Stomach (tissue), 8 donors: ENCODE measurements at regions not wholly inside any gene's neighbourhood (a gene's known extent, or its start where the extent isn't known, plus 50 kb on each side); places are given as distances from the start of the nearest gene placed in this dataset.

ENCODE experiments used
- DNase-seq, 2 donors: peaks; one replicate each; pipeline versions ENCODE4 v3.0.0 to v3.0.0-alpha.2; 2013 to 2019
- H3K27ac ChIP-seq, 5 donors: fragments of 200-600 bp in 4 of 5; sonication (generic) in 4 of 5; one replicate each; pipeline ENCODE4 v1.5.1; 2013 to 2019; ENCODE audit warnings: mild to moderate bottlenecking in 1 of 5, moderate library complexity in 1 of 5
- H3K27me3 ChIP-seq, 3 donors: fragments of 200-600 bp; sonication (generic); one replicate each; pipeline ENCODE4 v1.5.1; 2017 to 2019; ENCODE audit warnings: mixed run types in 1 of 3
- H3K36me3 ChIP-seq, 4 donors: fragments of 200-600 bp; sonication (generic); 1 replicate in 3 of 4; 2 replicates in 1 of 4; pipeline ENCODE4 v1.5.1; 2016 to 2019
- H3K4me1 ChIP-seq, 4 donors: fragments of 200-600 bp; sonication (generic); one replicate each; pipeline ENCODE4 v1.5.1; 2016 to 2019
- H3K4me3 ChIP-seq, 4 donors: fragments of 200-600 bp; sonication (generic) in 3 of 4; one replicate each; pipeline ENCODE4 v1.5.1; 2016 to 2019; ENCODE audit warnings: mild to moderate bottlenecking in 1 of 4
- H3K9me3 ChIP-seq, 4 donors: fragments of 200-600 bp; sonication (generic); one replicate each; pipeline ENCODE4 v1.5.1; 2016 to 2019
- EP300 ChIP-seq: sonication (generic); formaldehyde crosslinking; IDR thresholded peaks from one replicate; pipeline ENCODE4 v1.6.1; 2017; ENCODE audit warnings: antibody characterized with exemption
- POLR2A ChIP-seq, 4 donors: fragments of 450-650 bp; IDR thresholded peaks; one replicate each; pipeline ENCODE4 v1.6.1; 2016; ENCODE audit warnings: antibody characterized with exemption in 4 of 4, control low read depth in 2 of 4, mild to moderate bottlenecking in 1 of 4, moderate library complexity in 1 of 4
- POLR2AphosphoS5 ChIP-seq, 3 donors: sonication (generic); formaldehyde crosslinking; IDR thresholded peaks; one replicate each; pipeline ENCODE4 v1.6.1; 2016; ENCODE audit warnings: antibody characterized with exemption in 3 of 3
- WGBS, 5 donors: extraction: QIAGEN DNeasy Blood & Tissue Kit in 3 of 5; methylation state at CpG; one replicate each; pipeline versions ENCODE4 v1.1.5 to v1.1.7; 2013 to 2018; 5-methylcytosine and 5-hydroxymethylcytosine counted together
- intact Hi-C: fragments of 100-400 bp; cut with DNase I; formaldehyde crosslinking; loops from one replicate; pipeline ENCODE4 v1.15.1; 2023; ENCODE audit warnings: low total_unique reads
- TF ChIP-seq, protein P1 (sequence below), 7 experiments: fragments of 450-650 bp in 4 of 7; fragments of 200-600 bp in 3 of 7; sonication (generic) in 3 of 7; IDR thresholded peaks; one replicate each; pipeline ENCODE4 v1.5.1; 2016 to 2019; ENCODE audit warnings: antibody characterized with exemption in 7 of 7, control low read depth in 2 of 7, mild to moderate bottlenecking in 1 of 7
- donor health status: healthy with polysubstance abuse.
- donor health status: Bipolar disorder and iron deficiency.
- donor health status: healthy.

DNA sequence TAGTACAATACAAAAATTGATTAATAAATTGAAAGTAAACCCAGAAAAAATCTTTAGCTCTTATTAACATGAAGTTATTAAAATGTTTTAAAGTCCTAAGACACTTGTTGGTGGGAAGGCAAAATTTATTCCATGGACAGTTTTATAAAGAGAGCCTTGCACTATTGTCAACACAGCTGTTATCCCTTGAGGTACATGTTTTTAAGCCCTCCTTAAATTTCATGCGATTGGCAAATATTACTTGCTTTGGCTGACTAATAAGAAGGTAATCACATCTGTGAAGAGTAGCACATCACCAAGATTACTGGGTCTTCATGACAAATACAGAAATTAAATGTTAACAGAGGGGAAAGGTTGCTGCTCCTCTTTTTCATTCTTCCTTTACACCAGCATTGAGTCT is 611.1 kb downstream of the BRINP3 start:
- Histone ChIP-seq H3K36me3 (no peaks in the 10 kb centered on the region), H3K4me1 (no peaks in the 10 kb centered on the region), H3K27ac (no peak overlapping the region), H3K4me3 (no peak overlapping the region), H3K9me3 (no peaks in the 10 kb centered on the region), H3K27me3 (no peaks in the 10 kb centered on the region)
- no peak for TF ChIP-seq POLR2A (IDR thresholded peaks at IDR 0.05)
- TF ChIP-seq, protein P1, sequence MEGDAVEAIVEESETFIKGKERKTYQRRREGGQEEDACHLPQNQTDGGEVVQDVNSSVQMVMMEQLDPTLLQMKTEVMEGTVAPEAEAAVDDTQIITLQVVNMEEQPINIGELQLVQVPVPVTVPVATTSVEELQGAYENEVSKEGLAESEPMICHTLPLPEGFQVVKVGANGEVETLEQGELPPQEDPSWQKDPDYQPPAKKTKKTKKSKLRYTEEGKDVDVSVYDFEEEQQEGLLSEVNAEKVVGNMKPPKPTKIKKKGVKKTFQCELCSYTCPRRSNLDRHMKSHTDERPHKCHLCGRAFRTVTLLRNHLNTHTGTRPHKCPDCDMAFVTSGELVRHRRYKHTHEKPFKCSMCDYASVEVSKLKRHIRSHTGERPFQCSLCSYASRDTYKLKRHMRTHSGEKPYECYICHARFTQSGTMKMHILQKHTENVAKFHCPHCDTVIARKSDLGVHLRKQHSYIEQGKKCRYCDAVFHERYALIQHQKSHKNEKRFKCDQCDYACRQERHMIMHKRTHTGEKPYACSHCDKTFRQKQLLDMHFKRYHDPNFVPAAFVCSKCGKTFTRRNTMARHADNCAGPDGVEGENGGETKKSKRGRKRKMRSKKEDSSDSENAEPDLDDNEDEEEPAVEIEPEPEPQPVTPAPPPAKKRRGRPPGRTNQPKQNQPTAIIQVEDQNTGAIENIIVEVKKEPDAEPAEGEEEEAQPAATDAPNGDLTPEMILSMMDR (IDR thresholded peaks at IDR 0.05): no peak
- no peak for TF ChIP-seq EP300
- no peak for TF ChIP-seq POLR2AphosphoS5 (IDR thresholded peaks at IDR 0.05)
- intact Hi-C loops: no loop called here
- WGBS, 5 donors: 77 to 89% (median 80%) methylated on average over 1 of the region's 1 CpG
- no peak for DNase-seq

DNA sequence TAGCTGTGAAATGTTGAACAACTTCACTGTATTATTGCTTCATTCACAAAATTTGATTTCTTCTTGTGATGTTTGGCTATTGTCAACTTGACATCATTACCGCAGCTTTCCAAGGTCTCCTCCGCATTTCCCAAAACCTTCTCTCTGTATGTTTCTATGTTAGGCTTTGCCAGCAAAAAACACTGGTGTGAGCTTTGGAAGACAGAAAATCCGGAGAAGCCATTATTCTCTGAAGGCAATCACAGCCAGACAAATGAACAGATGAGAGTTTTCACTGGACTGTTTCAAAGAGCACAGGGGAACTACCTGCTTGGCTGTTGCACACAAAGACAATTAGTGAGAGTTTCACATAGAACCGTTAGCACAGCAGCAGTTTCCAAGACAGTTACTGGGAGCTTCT is 609.6 kb downstream of the BRINP3 start:
- Histone ChIP-seq H3K36me3 (no peaks in the 10 kb centered on the region), H3K27me3 (no peaks in the 10 kb centered on the region), H3K27ac (no peak overlapping the region), H3K4me3 (no peak overlapping the region), H3K9me3 (no peaks in the 10 kb centered on the region), H3K4me1 (no peaks in the 10 kb centered on the region)
- TF ChIP-seq EP300: no peak
- intact Hi-C loops: no loop called here
- peak in 1 of 2 donors; percentile 19 for DNase-seq
- 58 to 65% (median 60%) methylated on average over 4 of the region's 4 CpGs for WGBS, 5 donors

GRCh38 chr1:189874715-189875435 is 602.8 kb downstream of the BRINP3 start:
- no peak overlapping the region for H3K4me3 ChIP-seq
- H3K4me1 ChIP-seq: no peaks in the 10 kb centered on the region
- TF ChIP-seq POLR2AphosphoS5 (IDR thresholded peaks at IDR 0.05) (no peak), EP300 (no peak)
- no peak for DNase-seq
- H3K9me3 ChIP-seq: no peaks in the 10 kb centered on the region
- no peak overlapping the region for H3K27ac ChIP-seq
- no peaks in the 10 kb centered on the region for H3K27me3 ChIP-seq
- no peaks in the 10 kb centered on the region for H3K36me3 ChIP-seq
- intact Hi-C loops: no loop called here

GRCh38 chr1:189880135-189880534 is 597.5 kb downstream of the BRINP3 start:
- TF ChIP-seq, protein P1 (IDR thresholded peaks at IDR 0.05): no peak
- TF ChIP-seq POLR2A (IDR thresholded peaks at IDR 0.05) (no peak), EP300 (no peak), POLR2AphosphoS5 (IDR thresholded peaks at IDR 0.05) (no peak)
- WGBS, 5 donors: 49 to 60% (median 53%) methylated on average over 3 of the region's 3 CpGs
- DNase-seq: no peak
- Histone ChIP-seq H3K4me3 (no peak overlapping the region), H3K27ac (no peak overlapping the region), H3K9me3 (no peaks in the 10 kb centered on the region), H3K27me3 (no peaks in the 10 kb centered on the region), H3K36me3 (no peaks in the 10 kb centered on the region), H3K4me1 (no peaks in the 10 kb centered on the region)
- intact Hi-C loops: no loop called here

DNA sequence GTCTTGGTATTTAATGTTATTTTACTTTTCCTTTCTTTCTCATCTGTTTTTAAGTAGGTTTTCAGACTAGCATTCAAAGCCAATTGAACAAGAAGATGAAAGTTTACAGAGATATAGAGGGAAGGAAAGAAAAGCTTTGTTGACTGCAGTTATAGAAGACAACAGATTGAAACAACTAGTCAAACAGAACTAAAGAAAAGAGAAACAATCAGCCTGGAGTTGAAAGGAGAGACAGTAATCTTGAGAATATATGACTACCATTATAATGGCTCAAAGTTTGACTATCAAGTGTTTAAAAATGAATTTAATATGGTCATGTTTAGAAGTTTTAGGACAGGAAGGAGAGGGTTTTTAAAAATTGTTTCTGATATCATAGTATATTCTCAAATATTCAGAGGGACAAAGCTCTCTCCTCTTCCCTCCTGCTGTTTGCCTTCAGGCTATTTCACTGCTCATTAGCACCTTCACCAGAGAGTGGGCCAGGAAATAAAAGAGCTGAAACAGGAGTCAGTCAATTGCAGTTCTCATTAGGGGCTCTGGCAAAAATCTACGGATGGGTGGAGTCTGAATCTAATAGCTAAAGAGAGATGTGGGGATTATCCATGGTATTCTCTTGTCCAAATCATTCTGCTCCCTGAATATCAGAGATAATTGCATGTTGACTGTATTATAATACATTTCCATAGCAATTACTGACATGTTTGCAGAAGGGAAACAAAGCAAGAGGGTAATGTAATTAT is 577.8 kb downstream of the BRINP3 start:
- intact Hi-C loops: no loop called here
- TF ChIP-seq EP300 (no peak), POLR2A (IDR thresholded peaks at IDR 0.05) (no peak), POLR2AphosphoS5 (IDR thresholded peaks at IDR 0.05) (no peak)
- TF ChIP-seq, protein P1 (IDR thresholded peaks at IDR 0.05): no peak
- H3K36me3 ChIP-seq: no peaks in the 10 kb centered on the region
- DNase-seq: no peak
- H3K27ac ChIP-seq: no peak overlapping the region
- H3K4me3 ChIP-seq: no peak overlapping the region
- H3K27me3 ChIP-seq: no peaks in the 10 kb centered on the region
- peaks cover 0 to 3% (median 0%) of the 10 kb centered on the region in 4 donors for H3K9me3 ChIP-seq
- WGBS, 5 donors: 4 to 19% (median 12%) methylated on average over 1 of the region's 1 CpG
- no peaks in the 10 kb centered on the region for H3K4me1 ChIP-seq
